ENCODE measurements at regions not wholly inside any gene's neighbourhood (a gene's known extent, or its start where the extent isn't known, plus 50 kb on each side); places are given as distances from the start of the nearest gene placed in this dataset.
"Not testable (repeated sequence)": the region's sequence is repeated elsewhere in the genome, so short reads cannot be mapped to it uniquely, and the experiment has no call there.

- H3K4me3 ChIP-seq (ENCODE audit: low read depth in 1 of 2, low read length in 2 of 2) = no peak overlapping the region
- 73 to 89% methylated on average over 2 of the region's 2 CpGs for WGBS, 2 donors
- H3K9me3 ChIP-seq (ENCODE audit: control insufficient read depth in 2 of 2, insufficient read depth in 1 of 2, low read depth in 1 of 2, low read length in 1 of 2) = no peaks in the 10 kb centered on the region
- H3K4me1 ChIP-seq (ENCODE audit: control insufficient read depth in 2 of 2, insufficient read depth in 2 of 2, low read length in 1 of 2) = no peaks in the 10 kb centered on the region
- no peaks in the 10 kb centered on the region for H3K27me3 ChIP-seq (ENCODE audit: control insufficient read depth in 1 of 2, insufficient read depth in 2 of 2, low read length in 2 of 2)
- H3K36me3 ChIP-seq (ENCODE audit: control insufficient read depth in 2 of 2, insufficient read depth in 2 of 2, low read length in 1 of 2) = no peaks in the 10 kb centered on the region
- H3K27ac ChIP-seq (ENCODE audit: low read depth in 2 of 2, low read length in 1 of 2) = no peak overlapping the region
Observed at GRCh38 chr12:85616201-85616600, 220.0 kb downstream of the RASSF9 start.

GRCh38 chr12:85617307-85618091, 218.7 kb downstream of the RASSF9 start:
- Histone ChIP-seq H3K27ac (ENCODE audit: low read depth in 2 of 2, low read length in 1 of 2) (no peak overlapping the region), H3K4me3 (ENCODE audit: low read depth in 1 of 2, low read length in 2 of 2) (no peak overlapping the region), H3K36me3 (ENCODE audit: control insufficient read depth in 2 of 2, insufficient read depth in 2 of 2, low read length in 1 of 2) (no peaks in the 10 kb centered on the region), H3K27me3 (ENCODE audit: control insufficient read depth in 1 of 2, insufficient read depth in 2 of 2, low read length in 2 of 2) (no peaks in the 10 kb centered on the region), H3K4me1 (ENCODE audit: control insufficient read depth in 2 of 2, insufficient read depth in 2 of 2, low read length in 1 of 2) (no peaks in the 10 kb centered on the region), H3K9me3 (ENCODE audit: control insufficient read depth in 2 of 2, insufficient read depth in 1 of 2, low read depth in 1 of 2, low read length in 1 of 2) (no peaks in the 10 kb centered on the region)
- 66 to 69% methylated on average over 3 of the region's 3 CpGs for WGBS, 2 donors

GRCh38 chr12:85621041-85621440, 215.2 kb downstream of the RASSF9 start:
- 54 to 57% methylated on average over 2 of the region's 2 CpGs for WGBS, 2 donors
- no peaks in the 10 kb centered on the region for H3K9me3 ChIP-seq (ENCODE audit: control insufficient read depth in 2 of 2, insufficient read depth in 1 of 2, low read depth in 1 of 2, low read length in 1 of 2)
- H3K27ac ChIP-seq (ENCODE audit: low read depth in 2 of 2, low read length in 1 of 2) = no peak overlapping the region
- H3K36me3 ChIP-seq (ENCODE audit: control insufficient read depth in 2 of 2, insufficient read depth in 2 of 2, low read length in 1 of 2) = no peaks in the 10 kb centered on the region
- no peak overlapping the region for H3K4me3 ChIP-seq (ENCODE audit: low read depth in 1 of 2, low read length in 2 of 2)
- H3K27me3 ChIP-seq (ENCODE audit: control insufficient read depth in 1 of 2, insufficient read depth in 2 of 2, low read length in 2 of 2) = no peaks in the 10 kb centered on the region
- H3K4me1 ChIP-seq (ENCODE audit: control insufficient read depth in 2 of 2, insufficient read depth in 2 of 2, low read length in 1 of 2) = no peaks in the 10 kb centered on the region

DNA sequence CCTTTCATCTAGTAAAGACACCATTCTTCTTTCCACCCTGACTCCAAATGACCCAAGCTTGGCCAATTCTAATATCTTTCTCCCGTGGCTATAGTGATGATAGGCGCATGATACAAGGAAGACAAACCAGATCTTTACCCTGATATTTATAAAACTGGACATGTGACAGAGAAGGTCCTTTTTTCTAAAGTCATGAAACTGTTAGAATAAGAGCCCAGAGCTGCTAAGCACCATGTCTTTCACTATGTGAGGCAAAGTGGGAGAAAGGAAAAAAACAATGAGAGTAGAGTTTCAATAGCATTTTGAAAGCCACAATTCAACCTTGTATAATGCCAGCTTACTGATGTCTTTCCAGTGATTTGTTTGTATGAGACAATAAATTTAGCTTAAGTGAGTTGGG, 212.4 kb downstream of the RASSF9 start:
- no peaks in the 10 kb centered on the region for H3K4me1 ChIP-seq (ENCODE audit: control insufficient read depth in 2 of 2, insufficient read depth in 2 of 2, low read length in 1 of 2)
- H3K9me3 ChIP-seq (ENCODE audit: control insufficient read depth in 2 of 2, insufficient read depth in 1 of 2, low read depth in 1 of 2, low read length in 1 of 2) = no peaks in the 10 kb centered on the region
- 89 to 90% methylated on average over 2 of the region's 2 CpGs for WGBS, 2 donors
- H3K36me3 ChIP-seq (ENCODE audit: control insufficient read depth in 2 of 2, insufficient read depth in 2 of 2, low read length in 1 of 2) = no peaks in the 10 kb centered on the region
- no peak overlapping the region for H3K27ac ChIP-seq (ENCODE audit: low read depth in 2 of 2, low read length in 1 of 2)
- no peaks in the 10 kb centered on the region for H3K27me3 ChIP-seq (ENCODE audit: control insufficient read depth in 1 of 2, insufficient read depth in 2 of 2, low read length in 2 of 2)
- no peak overlapping the region for H3K4me3 ChIP-seq (ENCODE audit: low read depth in 1 of 2, low read length in 2 of 2)

DNA sequence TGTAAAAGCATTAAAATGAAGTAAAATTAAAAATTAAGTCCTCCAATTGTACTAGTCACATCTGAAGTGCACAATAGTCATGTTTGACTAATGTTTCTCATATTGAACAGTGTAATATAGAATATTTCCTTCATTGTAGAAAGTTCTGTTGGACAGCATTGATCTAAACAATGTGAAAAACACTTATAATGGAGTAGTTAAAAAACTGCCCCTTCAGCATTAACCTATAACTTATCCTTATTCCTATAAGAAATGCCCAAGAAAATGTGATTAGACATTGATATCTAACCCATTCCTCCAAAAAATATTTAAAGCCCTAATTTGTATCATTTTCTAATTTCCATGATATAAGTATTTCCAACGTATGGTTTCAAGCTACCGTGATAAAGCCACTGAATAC, 210.7 kb downstream of the RASSF9 start:
- no peak overlapping the region for H3K27ac ChIP-seq (ENCODE audit: low read depth in 2 of 2, low read length in 1 of 2)
- no peaks in the 10 kb centered on the region for H3K36me3 ChIP-seq (ENCODE audit: control insufficient read depth in 2 of 2, insufficient read depth in 2 of 2, low read length in 1 of 2)
- 65 to 79% methylated on average over 2 of the region's 2 CpGs for WGBS, 2 donors
- no peak overlapping the region for H3K4me3 ChIP-seq (ENCODE audit: low read depth in 1 of 2, low read length in 2 of 2)
- H3K27me3 ChIP-seq (ENCODE audit: control insufficient read depth in 1 of 2, insufficient read depth in 2 of 2, low read length in 2 of 2) = no peaks in the 10 kb centered on the region
- H3K9me3 ChIP-seq (ENCODE audit: control insufficient read depth in 2 of 2, insufficient read depth in 1 of 2, low read depth in 1 of 2, low read length in 1 of 2) = no peaks in the 10 kb centered on the region
- no peaks in the 10 kb centered on the region for H3K4me1 ChIP-seq (ENCODE audit: control insufficient read depth in 2 of 2, insufficient read depth in 2 of 2, low read length in 1 of 2)

DNA sequence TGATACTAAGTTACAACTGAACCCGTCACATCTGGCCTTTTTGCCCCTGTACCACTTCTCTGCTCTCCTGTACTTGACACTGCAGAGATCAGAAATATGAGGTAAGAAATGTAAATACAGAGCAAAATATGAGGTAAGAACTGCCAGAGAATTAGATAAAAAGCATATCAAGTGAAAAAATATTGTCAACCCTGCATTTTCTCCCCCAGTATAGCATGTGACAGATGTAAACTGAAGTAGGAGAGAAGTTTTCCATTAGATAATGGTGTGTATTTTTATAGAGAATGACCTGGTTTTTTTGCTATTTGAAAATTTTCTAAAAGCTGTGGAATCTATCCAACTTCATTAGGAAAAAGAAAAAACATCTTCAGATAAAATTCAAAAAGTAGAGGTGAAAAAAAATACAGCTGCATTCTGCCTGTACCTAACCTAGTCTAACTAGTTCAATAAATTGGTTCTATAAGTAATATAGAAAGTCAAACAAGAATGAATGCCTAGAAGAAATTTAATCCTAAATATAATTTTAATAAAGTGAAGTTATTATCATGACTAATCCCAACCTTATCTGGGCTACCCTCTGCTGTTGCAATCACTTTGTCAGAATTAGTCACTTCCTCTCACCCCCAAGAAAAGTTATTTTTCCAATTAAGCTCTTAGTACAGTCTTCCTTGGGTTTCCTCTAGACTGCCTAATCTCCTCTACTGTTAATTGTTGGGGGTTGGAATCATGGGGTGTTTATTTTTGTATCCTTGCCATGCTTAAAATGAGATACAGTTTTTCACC, 210.0 kb downstream of the RASSF9 start:
- Histone ChIP-seq H3K36me3 (ENCODE audit: control insufficient read depth in 2 of 2, insufficient read depth in 2 of 2, low read length in 1 of 2) (no peaks in the 10 kb centered on the region), H3K4me3 (ENCODE audit: low read depth in 1 of 2, low read length in 2 of 2) (no peak overlapping the region), H3K4me1 (ENCODE audit: control insufficient read depth in 2 of 2, insufficient read depth in 2 of 2, low read length in 1 of 2) (no peaks in the 10 kb centered on the region), H3K27ac (ENCODE audit: low read depth in 2 of 2, low read length in 1 of 2) (no peak overlapping the region), H3K27me3 (ENCODE audit: control insufficient read depth in 1 of 2, insufficient read depth in 2 of 2, low read length in 2 of 2) (no peaks in the 10 kb centered on the region), H3K9me3 (ENCODE audit: control insufficient read depth in 2 of 2, insufficient read depth in 1 of 2, low read depth in 1 of 2, low read length in 1 of 2) (no peaks in the 10 kb centered on the region)
- 91 to 95% methylated on average over 1 of the region's 1 CpG for WGBS, 2 donors

DNA sequence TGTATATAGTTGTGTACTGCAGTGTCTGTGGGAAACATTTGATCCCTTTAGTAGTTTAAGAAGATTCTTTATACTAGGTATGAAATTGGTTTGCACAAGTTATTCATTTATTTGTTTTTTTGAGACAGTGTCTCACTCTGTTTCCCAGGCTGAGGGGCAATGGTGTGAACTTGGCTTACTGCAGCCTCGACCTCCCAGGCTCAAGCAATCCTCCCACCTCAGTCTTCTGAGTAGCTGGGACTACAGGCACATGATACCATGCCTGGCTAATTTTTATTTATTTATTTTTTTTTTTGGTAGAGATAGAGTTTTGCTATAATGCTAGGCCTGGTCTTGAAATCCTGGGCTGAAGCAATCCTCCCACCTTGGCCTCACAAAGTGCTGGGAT, 209.4 kb downstream of the RASSF9 start:
- WGBS, 2 donors = 74 to 78% methylated on average over 1 of the region's 1 CpG
- no peaks in the 10 kb centered on the region for H3K36me3 ChIP-seq (ENCODE audit: control insufficient read depth in 2 of 2, insufficient read depth in 2 of 2, low read length in 1 of 2)

GRCh38 chr12:85627584-85627983, 208.6 kb downstream of the RASSF9 start:
- Histone ChIP-seq H3K9me3 (ENCODE audit: control insufficient read depth in 2 of 2, insufficient read depth in 1 of 2, low read depth in 1 of 2, low read length in 1 of 2) (no peaks in the 10 kb centered on the region), H3K27ac (ENCODE audit: low read depth in 2 of 2, low read length in 1 of 2) (no peak overlapping the region), H3K27me3 (ENCODE audit: control insufficient read depth in 1 of 2, insufficient read depth in 2 of 2, low read length in 2 of 2) (no peaks in the 10 kb centered on the region), H3K4me3 (ENCODE audit: low read depth in 1 of 2, low read length in 2 of 2) (no peak overlapping the region), H3K36me3 (ENCODE audit: control insufficient read depth in 2 of 2, insufficient read depth in 2 of 2, low read length in 1 of 2) (no peaks in the 10 kb centered on the region), H3K4me1 (ENCODE audit: control insufficient read depth in 2 of 2, insufficient read depth in 2 of 2, low read length in 1 of 2) (no peaks in the 10 kb centered on the region)
- 65 to 90% methylated on average over 2 of the region's 2 CpGs for WGBS, 2 donors

More for the DNA sequence above, 209.4 kb downstream of the RASSF9 start:
- Histone ChIP-seq H3K4me1 (ENCODE audit: control insufficient read depth in 2 of 2, insufficient read depth in 2 of 2, low read length in 1 of 2) (no peaks in the 10 kb centered on the region), H3K27me3 (ENCODE audit: control insufficient read depth in 1 of 2, insufficient read depth in 2 of 2, low read length in 2 of 2) (no peaks in the 10 kb centered on the region), H3K27ac (ENCODE audit: low read depth in 2 of 2, low read length in 1 of 2) (no peak overlapping the region), H3K4me3 (ENCODE audit: low read depth in 1 of 2, low read length in 2 of 2) (no peak overlapping the region), H3K9me3 (ENCODE audit: control insufficient read depth in 2 of 2, insufficient read depth in 1 of 2, low read depth in 1 of 2, low read length in 1 of 2) (no peaks in the 10 kb centered on the region)

DNA sequence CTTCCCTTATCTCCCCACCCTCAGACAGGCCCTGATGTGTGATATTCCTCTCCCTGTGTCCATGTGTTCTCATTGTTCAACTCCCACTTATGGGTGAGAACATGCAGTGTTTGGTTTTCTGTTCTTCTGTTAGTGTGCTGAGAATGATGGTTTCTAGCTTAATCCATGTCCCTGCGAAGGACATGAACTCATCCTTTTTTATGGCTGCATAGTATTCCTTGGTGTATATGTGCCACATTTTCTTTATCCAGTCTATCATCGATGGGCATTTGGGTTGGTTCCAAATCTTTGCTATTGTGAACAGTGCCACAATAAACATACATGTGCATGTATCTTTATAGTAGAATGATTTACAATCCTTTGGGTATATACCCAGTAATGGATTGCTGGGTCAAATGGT, 207.6 kb downstream of the RASSF9 start:
- not testable (repeated sequence) for H3K4me3 ChIP-seq (ENCODE audit: low read depth in 1 of 2, low read length in 2 of 2); H3K27ac ChIP-seq (ENCODE audit: low read depth in 2 of 2, low read length in 1 of 2); H3K4me1 ChIP-seq (ENCODE audit: control insufficient read depth in 2 of 2, insufficient read depth in 2 of 2, low read length in 1 of 2); H3K36me3 ChIP-seq (ENCODE audit: control insufficient read depth in 2 of 2, insufficient read depth in 2 of 2, low read length in 1 of 2); H3K9me3 ChIP-seq (ENCODE audit: control insufficient read depth in 2 of 2, insufficient read depth in 1 of 2, low read depth in 1 of 2, low read length in 1 of 2); H3K27me3 ChIP-seq (ENCODE audit: control insufficient read depth in 1 of 2, insufficient read depth in 2 of 2, low read length in 2 of 2)
- WGBS, 2 donors = 90 to 99% methylated on average over 2 of the region's 2 CpGs

- no peaks in the 10 kb centered on the region for H3K4me1 ChIP-seq (ENCODE audit: control insufficient read depth in 2 of 2, insufficient read depth in 2 of 2, low read length in 1 of 2)
- H3K9me3 ChIP-seq (ENCODE audit: control insufficient read depth in 2 of 2, insufficient read depth in 1 of 2, low read depth in 1 of 2, low read length in 1 of 2) = no peaks in the 10 kb centered on the region
- no peaks in the 10 kb centered on the region for H3K36me3 ChIP-seq (ENCODE audit: control insufficient read depth in 2 of 2, insufficient read depth in 2 of 2, low read length in 1 of 2)
- no peaks in the 10 kb centered on the region for H3K27me3 ChIP-seq (ENCODE audit: control insufficient read depth in 1 of 2, insufficient read depth in 2 of 2, low read length in 2 of 2)
- no peak overlapping the region for H3K4me3 ChIP-seq (ENCODE audit: low read depth in 1 of 2, low read length in 2 of 2)
- no peak overlapping the region for H3K27ac ChIP-seq (ENCODE audit: low read depth in 2 of 2, low read length in 1 of 2)
- WGBS, 2 donors = 85 to 87% methylated on average over 2 of the region's 2 CpGs
Observed at GRCh38 chr12:85630851-85631250, 205.4 kb downstream of the RASSF9 start.
